Stimulated activated CD4-positive, alpha-beta T cell treated with anti-CD3 and anti-CD28 coated beads, Interleukin-4, amount 100 ng/mL, for 24 hours (primary cell): ENCODE measurements at regions not wholly inside any gene's neighbourhood (a gene's known extent, or its start where the extent isn't known, plus 50 kb on each side); places are given as distances from the start of the nearest gene placed in this dataset.
"Not testable (repeated sequence)": the region's sequence is repeated elsewhere in the genome, so short reads cannot be mapped to it uniquely, and the experiment has no call there.

Experiments used
- DNase-seq: peaks from one replicate; pipeline ENCODE4 v3.0.0-alpha.2; 2020

DNA sequence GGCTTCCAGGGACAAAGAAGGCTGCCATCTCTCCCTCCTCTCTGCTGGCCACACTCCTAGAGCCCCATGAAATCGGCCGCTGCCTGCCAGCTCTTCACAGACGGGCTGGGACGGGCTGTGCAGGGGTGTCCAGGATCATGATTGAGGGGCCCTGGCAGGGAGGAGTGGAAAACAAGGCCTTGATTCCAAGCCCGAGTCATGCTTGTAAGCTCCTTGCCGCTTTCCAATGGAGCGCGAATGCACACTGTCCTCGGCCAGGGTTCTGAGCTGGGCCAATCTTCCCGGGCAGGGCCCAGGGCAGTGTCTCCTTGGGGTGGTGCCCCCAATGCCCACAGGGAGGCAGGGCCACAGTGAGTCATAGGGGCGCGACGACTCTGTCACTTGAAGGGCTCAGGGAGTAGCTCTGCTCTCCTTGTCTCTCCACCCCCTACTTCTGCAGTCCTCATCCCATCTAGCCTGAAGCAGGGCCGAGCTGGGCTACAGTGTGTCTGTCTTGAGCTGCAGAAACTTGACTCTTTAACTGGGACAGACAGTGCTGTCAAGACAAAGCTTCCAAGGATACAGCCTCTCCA lies 186.2 kb upstream of the SVIL start:
- no peak for DNase-seq

DNA sequence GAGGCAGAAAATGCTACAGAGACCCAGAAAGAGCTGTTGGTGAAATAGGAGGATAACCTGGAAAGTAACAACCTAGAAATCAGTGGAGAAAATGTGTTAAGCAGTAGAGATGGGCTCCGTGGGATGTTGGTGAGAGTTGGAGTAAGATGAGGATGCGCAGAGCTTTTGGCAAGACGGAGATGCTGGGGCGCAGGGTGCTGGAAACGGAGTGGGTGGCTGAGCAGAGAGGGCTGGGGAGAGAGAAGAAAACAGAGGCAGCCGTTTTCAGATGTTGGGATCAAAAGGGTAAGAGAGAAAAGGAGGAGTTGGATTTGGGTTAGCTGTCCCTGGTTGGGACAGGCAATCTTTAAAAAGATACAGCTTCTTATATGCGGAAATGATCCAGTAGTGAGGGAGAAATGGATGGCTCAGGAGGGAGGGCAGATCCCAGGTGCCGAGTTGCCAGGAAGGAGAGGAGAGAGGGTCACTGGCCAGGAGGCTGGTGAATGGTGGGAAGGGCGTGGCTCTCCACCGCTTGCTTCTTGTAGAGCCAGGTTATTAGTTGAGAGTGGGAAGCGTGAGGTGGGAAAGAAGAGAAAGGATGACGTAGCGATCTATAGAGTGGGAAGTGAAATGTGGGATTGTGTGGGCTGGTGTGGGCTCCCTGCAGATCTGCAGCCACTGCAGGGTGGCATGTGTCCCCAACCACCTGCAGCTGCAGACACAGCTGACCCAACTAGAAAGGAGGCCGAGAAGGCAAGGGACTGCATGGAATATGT lies 182.2 kb upstream of the SVIL start:
- no peak for DNase-seq

GRCh38 chr10:29815572-29815971 lies 180.8 kb upstream of the SVIL start:
- DNase-seq, result no peak

DNA sequence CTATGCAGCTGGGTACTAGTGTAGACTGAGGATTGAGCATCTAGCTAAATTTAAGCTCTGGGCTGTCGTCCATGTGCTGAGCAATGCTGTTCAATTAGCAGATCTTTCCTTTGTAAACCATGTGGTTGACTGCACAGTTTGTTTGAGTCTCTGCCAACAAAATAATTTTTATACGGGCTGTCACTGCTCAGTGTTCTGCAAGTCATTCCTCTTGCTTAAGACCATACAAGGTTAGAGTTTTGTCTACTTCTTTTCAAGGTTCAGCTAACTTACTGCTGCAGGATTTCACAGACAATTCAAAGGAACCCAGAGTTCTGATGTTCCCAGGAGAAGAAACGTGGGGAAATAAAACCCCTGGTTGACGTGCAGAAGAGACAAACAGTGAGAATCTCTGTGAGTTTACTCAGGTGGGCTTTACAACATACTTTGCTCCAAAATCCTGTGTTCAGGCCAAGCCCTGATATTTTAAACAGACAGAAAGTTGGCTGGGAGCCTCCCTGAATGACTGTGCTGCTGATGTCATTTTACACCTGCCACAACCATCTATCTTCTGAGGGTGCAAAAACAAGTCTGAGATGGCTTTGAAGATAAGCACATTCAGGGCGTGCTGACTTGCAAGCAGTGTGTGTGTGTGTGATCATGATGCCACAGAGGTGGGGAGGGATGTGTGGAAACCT lies 177.1 kb upstream of the SVIL start:
- peak; percentile 4 for DNase-seq

GRCh38 chr10:29810816-29811215 lies 176.0 kb upstream of the SVIL start:
- DNase-seq, result no peak

- DNase-seq, result not testable (repeated sequence)
Observed at GRCh38 chr10:29810231-29810630, 175.5 kb upstream of the SVIL start.

DNA sequence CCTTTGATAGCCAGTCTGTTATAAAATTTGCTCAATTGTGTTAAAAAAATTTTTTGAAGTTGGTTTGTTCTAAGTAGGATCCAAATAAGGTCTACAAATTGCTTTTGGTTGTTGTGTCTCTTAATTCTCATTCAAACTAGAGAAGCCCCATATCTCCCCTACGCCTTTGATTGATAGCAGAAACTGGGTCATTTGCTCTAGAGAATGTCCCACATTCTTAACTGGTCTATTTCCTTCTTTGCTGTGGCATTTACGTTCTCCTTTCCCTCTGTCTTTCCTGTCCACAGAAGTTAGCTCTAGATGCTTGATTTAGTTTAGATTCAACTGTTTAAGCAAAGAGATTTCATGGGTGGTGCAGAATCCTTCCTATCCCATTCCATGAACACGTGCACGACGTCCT lies 174.6 kb upstream of the SVIL start:
- DNase-seq, result no peak

DNA sequence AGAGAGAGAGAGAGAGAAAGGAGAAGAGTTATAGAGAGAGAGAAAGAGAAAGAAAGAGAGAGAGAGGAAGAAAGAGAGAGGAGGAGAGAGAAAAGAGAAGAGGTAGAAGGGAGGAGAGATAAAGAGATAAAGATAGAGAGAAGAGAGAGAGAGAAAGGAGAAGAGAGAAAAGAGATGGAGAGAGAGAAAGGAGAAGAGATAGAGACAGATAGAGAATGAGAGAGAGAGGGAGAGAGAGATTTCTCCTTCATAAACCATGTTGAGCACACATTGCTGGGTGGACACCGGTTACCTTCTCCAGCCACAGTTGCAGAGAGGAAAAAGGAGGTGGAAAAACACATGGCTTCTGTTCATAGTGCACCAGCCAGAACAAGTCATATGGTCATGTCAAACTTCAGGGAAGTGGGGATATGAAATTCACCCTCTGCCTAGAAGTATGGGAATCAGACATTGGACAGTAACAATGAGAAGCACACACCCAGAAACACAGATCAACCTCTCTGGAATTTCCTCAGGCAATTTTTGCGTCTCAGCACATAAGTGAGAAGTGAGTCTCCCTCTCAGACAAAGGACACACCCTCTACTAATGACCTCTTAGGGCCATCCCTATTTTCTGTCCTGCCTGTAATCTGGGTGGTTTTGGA lies 172.5 kb upstream of the SVIL start:
- no peak for DNase-seq

GRCh38 chr10:29806350-29806788 lies 171.6 kb upstream of the SVIL start:
- DNase-seq, result no peak

GRCh38 chr10:29805134-29805723 lies 170.5 kb upstream of the SVIL start:
- no peak for DNase-seq

- DNase-seq, result peak; percentile 5
Observed at GRCh38 chr10:29804025-29804852, 169.5 kb upstream of the SVIL start.

DNA sequence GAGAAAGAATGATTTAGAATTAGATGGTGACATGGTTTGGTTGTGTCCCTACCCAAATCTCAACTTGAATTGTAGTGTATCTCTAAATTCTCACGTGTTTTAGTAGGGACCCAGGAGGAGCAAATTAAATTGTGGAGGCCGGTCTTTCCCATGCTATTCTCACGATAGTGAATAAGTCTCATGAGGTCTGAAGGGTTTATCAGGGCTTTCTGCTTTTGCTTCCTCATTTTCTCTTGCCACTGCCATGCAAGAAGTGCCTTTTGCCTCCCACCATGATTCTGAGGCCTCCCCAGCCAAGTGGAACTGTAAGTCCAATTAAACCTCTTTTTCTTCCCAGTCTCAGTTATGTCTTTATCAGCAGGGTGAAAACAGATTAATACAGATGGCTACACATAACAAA lies 167.4 kb upstream of the SVIL start:
- DNase-seq, result no peak

- DNase-seq, result no peak
Observed at GRCh38 chr10:29798921-29799690, 164.3 kb upstream of the SVIL start.

GRCh38 chr10:29797616-29798015 lies 162.8 kb upstream of the SVIL start:
- DNase-seq, result no peak

GRCh38 chr10:29795850-29796249 lies 161.1 kb upstream of the SVIL start:
- no peak for DNase-seq

DNA sequence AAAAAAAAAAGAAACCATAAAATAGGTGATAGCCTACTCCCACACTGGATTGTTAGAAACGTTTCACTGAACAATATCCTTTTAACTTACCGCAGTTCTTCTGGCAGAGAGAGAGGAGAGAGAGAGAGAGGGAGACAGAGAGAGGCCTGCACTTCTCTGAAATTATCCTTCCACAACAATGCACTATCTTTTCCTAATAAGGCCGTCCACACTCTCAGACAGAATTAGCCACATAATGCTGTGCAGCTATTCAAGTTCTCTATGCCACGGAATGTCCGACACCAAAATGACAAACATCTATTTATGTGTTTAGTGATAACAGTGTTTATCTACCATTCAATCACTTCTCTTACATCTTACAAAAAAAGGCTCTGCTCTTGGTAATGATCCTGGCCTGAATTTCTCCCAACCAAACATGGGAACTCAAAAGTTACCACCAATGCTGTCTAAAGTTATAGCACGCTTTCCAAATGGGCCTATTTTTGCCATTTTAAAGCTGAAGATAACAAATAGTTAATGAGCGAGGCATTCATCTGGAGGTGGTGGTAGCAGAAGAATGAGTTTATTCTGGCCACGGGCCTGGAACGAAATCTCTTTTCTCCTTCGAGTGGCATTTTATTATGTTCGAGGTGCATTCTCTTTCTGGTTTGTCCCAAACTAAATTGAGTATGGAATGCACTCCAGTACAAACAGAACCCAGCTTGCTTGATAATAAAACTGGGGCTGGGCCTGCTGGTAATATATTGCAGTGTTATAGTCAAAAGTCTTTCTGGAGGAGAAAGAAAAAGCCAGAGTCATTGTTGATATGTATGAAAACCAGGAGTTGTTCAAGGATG lies 160.2 kb upstream of the SVIL start:
- DNase-seq, result no peak

DNA sequence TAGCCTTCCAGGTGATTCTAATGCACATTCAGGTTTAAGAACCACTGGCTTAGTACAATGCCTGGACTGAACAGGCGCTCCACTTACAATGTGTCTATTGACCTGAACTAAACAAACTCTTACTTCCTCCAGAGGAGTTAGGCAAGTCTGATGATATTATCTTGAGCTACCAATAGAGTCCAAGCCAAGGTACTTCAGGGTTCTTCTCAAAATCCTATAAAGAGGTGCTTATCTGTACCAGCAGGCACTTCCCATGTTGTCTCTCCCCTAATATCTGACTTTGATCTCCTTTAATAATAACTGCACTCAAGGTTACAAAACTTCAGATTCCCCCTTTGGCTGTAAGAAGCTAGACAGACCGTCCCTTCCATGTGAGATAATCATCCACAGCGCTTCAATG lies 157.0 kb upstream of the SVIL start:
- DNase-seq, result no peak

GRCh38 chr10:29790207-29790606 lies 155.4 kb upstream of the SVIL start:
- DNase-seq, result no peak

GRCh38 chr10:29788113-29788512 lies 153.3 kb upstream of the SVIL start:
- no peak for DNase-seq

GRCh38 chr10:29785701-29786100 lies 150.9 kb upstream of the SVIL start:
- no peak for DNase-seq
